GM12873 (cell line): ENCODE measurements at regions not wholly inside any gene's neighbourhood (a gene's known extent, or its start where the extent isn't known, plus 50 kb on each side); places are given as distances from the start of the nearest gene placed in this dataset.

ENCODE experiments used
- TF ChIP-seq, protein P1 (sequence below): IDR thresholded peaks from 2 replicates; pipeline ENCODE4 v1.5.1; 2012; ENCODE audit warnings: low read depth, mild to moderate bottlenecking, moderate library complexity, low read length, control low read depth; ENCODE audit not compliant: insufficient read depth; ENCODE audit errors: missing control alignments

DNA sequence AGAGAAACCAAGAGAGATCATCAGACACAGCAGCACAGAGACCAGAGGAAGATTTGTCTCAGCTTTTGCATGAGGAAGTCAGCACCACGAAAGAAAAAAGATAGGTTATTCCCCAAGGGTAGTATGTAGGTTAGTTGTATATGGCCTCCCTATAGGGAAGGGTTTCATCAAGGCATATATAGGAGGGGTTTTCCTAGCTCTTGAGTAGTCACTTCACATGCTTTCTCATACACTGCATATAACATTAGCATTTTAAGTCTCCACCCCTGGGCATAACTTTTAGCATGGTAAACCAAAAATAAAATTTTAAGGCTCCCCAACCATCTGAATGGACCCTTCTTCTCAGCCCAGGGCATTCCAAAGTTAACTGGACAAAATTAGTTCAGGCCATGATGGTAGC is 1571.6 kb upstream of the ACO1 start:
- TF ChIP-seq, protein P1, sequence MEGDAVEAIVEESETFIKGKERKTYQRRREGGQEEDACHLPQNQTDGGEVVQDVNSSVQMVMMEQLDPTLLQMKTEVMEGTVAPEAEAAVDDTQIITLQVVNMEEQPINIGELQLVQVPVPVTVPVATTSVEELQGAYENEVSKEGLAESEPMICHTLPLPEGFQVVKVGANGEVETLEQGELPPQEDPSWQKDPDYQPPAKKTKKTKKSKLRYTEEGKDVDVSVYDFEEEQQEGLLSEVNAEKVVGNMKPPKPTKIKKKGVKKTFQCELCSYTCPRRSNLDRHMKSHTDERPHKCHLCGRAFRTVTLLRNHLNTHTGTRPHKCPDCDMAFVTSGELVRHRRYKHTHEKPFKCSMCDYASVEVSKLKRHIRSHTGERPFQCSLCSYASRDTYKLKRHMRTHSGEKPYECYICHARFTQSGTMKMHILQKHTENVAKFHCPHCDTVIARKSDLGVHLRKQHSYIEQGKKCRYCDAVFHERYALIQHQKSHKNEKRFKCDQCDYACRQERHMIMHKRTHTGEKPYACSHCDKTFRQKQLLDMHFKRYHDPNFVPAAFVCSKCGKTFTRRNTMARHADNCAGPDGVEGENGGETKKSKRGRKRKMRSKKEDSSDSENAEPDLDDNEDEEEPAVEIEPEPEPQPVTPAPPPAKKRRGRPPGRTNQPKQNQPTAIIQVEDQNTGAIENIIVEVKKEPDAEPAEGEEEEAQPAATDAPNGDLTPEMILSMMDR = no peak

DNA sequence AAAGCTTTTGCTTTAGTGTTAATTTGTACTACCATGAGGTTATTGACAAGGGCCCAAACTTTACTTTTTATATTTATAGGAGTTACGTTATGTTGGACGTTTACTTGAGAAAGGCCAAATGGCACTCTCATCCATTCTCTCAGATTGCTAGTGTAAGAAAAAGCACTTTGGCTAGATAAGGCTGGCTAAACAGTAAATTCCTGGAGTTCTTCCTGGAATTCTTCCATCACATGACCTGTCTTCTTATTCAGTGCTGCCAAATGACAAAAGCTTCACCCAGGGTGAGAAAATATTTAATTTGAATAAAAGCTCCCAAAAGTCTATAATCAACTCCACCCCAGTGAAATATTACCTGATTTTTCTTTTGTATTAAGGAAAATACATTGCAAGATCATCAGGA is 1568.9 kb upstream of the ACO1 start:
- TF ChIP-seq, protein P1 = no peak

DNA sequence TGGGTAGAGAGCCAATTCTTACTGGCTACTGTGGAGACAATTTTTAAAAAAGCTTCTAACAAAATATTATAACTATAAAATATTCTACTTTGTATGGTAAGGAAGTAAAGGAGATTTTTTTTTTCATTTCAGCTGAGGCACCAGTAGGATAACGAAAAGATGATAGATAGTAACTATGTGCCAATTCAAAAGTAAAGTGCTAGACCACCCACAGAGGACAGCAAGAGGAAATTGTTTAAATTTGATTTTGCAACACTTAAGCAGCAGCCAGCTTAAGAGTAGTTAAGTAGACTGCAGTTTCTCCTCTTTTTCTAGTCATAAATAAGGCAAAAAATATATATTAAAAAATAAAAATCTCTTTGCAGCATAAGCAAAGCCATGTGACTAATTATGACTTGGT is 1539.3 kb upstream of the ACO1 start:
- TF ChIP-seq, protein P1 = no peak

DNA sequence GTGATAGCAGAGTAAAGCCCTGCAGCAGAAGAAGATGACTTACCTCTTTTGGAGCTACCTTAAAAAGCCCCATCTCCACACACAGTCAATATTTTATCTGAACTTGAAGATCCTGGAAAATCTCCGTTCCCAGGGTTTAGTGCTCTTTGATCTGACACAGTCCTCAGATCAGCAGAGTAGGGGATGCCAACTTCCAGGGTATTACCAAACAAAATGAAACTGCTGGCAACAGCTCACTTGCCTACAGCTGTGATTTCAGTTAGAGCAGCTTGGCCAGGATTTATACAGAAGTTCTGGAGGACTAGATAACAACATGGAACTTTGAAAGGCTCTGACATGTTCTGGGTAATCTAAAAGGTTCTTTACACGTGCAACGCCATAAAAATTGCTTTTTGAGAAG is 1537.8 kb upstream of the ACO1 start:
- TF ChIP-seq, protein P1 = no peak

DNA sequence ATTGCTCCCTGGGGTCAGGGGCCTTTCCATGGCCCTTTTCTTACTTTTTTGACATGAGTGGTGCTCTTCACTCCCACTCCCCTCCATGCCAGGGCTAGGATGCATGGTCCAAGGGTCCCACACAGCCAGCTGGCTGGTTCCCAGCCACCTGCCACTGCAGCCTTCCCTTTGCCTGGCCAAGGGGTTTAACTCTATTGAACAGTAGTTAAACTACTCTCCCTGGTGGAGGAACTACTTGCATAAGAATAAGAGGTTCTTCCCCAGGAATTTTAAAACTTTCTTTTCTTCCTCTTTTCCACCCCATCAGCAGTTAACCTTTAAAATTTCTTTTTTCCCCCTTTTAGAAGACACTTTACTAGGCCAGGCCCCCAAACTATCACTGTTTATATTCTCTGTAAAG is 1532.8 kb upstream of the ACO1 start:
- TF ChIP-seq, protein P1 = no peak

DNA sequence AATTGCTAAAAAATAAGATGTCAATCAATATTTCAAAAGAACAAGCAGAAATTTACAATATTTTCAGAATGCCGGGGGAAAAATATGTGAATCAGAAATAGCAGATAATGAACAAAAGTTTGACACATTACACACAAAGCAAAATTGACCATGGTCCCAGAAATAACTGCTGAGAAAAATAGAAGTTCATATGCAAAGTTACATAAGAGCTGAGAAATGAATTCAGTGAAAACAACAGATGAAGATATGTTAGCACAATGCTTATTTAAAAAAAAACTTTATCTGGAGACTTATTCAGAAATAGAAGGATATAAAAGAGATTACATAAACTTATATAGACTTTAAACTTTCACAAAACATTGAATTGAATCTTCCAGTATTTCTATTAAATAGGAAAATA is 1483.7 kb upstream of the ACO1 start:
- TF ChIP-seq, protein P1 = no peak

DNA sequence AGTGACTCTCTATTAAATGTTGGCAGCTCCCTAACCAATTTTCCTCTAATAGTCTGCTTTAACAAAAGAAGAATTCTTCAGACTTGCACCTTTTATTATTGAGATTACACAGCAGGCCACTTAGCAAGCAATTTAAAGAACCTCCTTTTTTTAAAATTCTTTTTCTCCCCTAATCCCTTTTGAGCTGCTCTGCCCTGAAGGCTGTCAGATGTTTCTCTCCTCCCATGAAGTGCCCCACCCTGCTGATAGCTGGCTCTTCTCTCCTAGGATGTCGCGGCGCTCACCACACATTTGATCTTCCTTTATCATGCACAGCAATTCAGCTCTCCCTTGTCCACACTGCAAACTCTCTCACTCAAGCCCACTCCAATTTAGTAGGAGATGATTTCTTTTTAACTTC is 1471.1 kb upstream of the ACO1 start:
- TF ChIP-seq, protein P1 = no peak
